CD4-positive, alpha-beta T cell treated with Interleukin-10 for 1 hour (primary cell): ENCODE measurements at regions not wholly inside any gene's neighbourhood (a gene's known extent, or its start where the extent isn't known, plus 50 kb on each side); places are given as distances from the start of the nearest gene placed in this dataset.
"Not testable (repeated sequence)": the region's sequence is repeated elsewhere in the genome, so short reads cannot be mapped to it uniquely, and the experiment has no call there.

Source experiments
- DNase-seq: peaks from one replicate; pipeline ENCODE4 v3.0.0-alpha.2; 2020

- no peak for DNase-seq
Measured at GRCh38 chr14:104472073-104472472, 107.5 kb upstream of the C14orf180 start.

DNA sequence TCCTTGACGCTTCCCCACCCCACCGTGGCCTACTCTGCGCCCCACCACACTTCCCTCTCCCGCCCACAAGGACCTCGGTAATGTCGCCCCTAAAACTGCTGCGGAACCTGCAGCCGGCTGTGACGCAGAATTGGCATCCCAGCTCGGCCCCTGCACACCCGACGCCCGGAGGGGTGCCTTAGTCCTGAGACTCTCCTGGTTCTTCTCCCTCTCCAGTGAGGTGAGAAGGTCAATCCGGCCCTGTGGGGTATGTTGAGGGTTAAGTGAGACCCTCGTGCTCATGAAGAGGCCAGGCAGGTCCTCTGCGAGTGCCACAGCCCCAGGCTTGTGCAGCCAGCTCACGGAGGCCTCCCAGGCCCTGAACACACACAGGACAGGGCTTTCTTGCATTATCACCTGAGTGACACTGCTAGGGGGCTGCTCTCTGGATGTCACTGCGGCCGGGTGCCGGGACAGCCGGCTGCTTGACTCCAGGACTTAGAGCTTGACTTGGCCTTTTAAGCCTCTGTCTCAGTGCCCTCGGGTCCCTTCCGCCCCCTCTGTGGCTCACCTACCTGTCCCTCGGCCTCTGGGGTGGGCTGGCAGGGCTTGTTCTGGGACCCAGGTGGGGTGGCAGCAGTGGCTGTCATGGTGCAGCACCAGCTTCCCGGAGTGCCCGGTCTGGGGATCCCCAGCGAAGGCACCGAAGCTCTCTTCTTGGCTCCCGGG is 106.9 kb upstream of the C14orf180 start:
- no peak for DNase-seq

DNA sequence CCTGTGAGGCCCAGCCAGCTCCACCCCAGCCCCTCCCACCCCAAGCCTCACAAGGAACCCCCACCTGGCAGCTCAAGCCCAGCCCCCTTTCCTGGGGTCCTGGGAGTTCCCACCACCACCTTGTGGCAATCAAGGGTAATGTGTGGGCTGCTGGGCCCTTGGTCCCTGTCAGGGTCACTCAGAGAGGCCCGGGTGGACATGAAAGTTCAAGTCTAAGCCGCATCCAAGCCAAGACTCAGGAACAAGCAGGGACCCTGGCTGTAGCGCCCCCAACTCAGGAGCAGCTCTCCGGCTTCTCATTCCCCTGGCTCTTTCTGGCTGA is 106.4 kb upstream of the C14orf180 start:
- no peak for DNase-seq

GRCh38 chr14:104473649-104474494 is 105.7 kb upstream of the C14orf180 start:
- DNase-seq: no peak

- DNase-seq: no peak
Measured at GRCh38 chr14:104474495-104475213, 104.9 kb upstream of the C14orf180 start.

DNA sequence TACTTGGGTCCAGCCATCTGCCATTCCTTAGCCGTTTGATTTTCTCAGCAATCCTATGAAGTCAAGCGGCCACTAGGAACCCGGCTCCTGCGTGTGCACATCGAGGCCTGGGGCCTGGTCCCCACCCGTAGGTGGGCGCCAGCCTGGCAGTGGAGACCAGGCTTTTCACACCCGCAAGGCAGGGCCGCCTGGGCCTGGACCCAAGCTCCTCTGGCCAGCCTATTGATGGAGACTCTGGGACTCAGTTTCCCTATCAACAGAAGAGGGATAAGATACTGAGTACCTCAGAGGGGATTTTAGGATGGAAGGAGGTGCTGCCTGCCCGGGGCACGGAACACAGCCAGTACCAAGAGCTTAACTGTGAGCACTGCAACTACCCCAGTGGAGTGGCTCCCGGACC is 104.3 kb upstream of the C14orf180 start:
- no peak for DNase-seq

GRCh38 chr14:104475802-104476201 is 103.8 kb upstream of the C14orf180 start:
- no peak for DNase-seq

- no peak for DNase-seq
Measured at GRCh38 chr14:104476437-104476836, 103.1 kb upstream of the C14orf180 start.

DNA sequence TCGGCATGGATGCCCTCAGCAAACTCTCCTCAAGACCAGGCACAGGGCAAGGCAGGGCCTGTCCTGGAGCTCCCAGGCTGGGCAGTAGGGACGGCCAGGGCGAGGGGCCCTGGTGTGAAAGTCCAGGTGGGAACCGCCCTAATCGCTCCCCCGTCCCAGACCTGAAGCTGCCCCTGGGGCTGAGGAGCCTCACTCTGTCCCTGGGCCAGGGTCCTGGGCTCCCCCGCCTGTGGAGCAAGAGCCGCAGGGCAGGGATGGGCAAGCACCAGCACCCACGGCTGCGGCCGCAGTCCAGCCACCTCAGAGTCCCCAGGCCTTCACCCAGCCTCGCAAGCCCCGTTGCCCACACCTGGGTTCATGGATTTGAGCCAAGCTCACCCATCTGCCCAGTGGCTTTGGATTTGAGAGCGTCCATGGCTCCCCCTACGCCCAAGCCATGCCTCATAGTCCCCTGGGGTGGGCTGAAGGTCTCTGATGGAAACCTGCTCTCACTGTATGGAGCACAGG is 102.4 kb upstream of the C14orf180 start:
- no peak for DNase-seq

GRCh38 chr14:104477666-104478380 is 101.7 kb upstream of the C14orf180 start:
- no peak for DNase-seq

GRCh38 chr14:104478656-104479055 is 100.9 kb upstream of the C14orf180 start:
- DNase-seq: no peak

DNA sequence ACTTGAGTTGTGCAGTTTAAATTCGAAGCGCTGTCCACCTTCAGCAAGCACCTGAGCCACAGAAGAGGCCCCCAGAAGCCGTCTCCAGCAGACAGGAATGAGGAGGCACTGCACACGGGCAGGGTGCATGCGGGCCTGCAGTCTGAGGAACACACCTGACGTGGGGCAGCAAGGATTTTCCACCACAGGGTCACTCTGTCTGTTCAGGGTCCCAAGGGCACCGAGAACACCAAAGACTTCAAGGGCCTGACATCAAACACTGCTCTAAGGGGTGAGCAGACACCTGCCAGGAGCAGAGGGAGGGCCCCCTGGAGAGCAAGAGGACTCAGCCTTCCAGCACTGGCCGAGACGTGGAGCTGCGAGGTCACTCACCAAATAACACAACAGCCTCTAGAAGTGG is 99.7 kb upstream of the C14orf180 start:
- DNase-seq: no peak

- no peak for DNase-seq
Measured at GRCh38 chr14:104481323-104481722, 98.2 kb upstream of the C14orf180 start.

GRCh38 chr14:104482017-104482416 is 97.5 kb upstream of the C14orf180 start:
- DNase-seq: not testable (repeated sequence)

- no peak for DNase-seq
Measured at GRCh38 chr14:104486222-104486923, 93.2 kb upstream of the C14orf180 start.

DNA sequence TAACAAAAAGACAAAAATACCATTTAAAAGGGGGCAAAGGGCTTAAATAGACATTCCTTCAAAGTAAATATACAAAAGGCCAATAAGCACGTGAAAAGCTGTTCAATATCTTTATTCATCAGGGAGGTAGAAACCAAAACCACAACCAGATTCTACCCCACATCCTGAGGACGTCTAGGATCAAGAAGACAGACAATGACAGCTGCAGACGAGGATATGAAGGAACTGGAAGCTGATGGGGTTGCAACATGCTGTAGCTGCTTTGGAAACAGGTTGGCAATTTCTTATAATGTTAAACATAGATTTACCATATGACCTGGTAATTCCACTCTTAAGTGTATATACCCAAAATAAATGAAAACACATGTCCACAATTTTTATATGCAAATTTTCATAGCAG is 85.1 kb upstream of the C14orf180 start:
- DNase-seq: no peak

DNA sequence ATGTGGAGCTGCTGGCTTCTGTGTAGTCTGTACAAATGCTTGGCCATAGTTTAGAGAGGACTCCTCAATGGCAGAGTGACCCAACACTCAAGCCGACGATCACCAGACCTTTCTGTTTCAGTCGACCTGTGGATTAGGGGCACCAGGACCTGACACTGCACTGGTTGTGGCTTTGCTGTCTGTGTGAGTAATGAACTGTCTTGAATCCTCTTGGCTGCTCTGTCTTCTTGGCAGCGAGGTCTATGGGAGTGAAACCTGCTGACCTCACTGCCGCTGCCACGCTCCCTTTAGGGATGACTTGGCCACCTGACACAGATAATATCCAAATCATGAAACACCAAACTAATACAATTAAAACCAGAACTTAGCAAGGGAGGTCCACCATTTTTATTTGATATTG is 83.5 kb upstream of the C14orf180 start:
- DNase-seq: no peak

- DNase-seq: no peak
Measured at GRCh38 chr14:104499784-104500760, 79.5 kb upstream of the C14orf180 start.

DNA sequence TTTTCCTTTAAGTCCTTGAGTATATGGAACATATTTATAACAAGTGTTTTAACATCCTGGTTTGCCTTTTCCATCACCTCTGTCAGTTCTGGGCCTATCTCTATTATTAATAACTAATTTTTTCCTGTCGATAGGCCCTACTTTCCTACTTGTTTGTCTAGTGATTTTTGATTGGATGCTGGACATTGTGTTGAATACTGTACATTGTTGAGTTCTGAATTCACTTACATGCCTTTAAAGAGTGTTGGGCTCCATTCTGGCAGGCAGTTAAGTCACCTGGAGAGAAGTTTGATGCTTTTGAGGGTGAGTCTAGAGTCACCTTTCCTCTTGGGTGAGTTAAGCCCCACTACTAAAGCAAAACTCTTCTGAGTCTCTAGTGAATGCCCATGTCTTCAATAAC is 77.5 kb upstream of the C14orf180 start:
- no peak for DNase-seq

DNA sequence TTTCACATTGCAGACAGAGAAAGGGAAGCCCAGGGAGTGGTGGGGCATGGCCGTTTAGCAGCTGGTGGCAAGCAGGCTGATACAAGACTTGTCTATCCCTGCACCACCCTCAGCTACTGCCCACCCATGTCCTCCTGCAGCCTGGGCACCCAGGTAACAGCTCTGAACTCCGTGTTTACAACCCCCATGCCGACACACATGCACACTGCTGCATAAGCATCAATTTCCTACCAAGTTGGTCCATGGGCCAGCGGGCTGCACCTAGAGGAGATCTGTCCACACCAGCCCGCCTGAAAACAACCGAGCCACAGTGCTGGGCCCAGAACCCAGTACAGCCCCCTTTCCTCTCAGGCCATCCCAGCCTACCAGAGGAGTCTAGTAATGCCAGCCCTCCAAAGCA is 75.9 kb upstream of the C14orf180 start:
- DNase-seq: no peak

DNA sequence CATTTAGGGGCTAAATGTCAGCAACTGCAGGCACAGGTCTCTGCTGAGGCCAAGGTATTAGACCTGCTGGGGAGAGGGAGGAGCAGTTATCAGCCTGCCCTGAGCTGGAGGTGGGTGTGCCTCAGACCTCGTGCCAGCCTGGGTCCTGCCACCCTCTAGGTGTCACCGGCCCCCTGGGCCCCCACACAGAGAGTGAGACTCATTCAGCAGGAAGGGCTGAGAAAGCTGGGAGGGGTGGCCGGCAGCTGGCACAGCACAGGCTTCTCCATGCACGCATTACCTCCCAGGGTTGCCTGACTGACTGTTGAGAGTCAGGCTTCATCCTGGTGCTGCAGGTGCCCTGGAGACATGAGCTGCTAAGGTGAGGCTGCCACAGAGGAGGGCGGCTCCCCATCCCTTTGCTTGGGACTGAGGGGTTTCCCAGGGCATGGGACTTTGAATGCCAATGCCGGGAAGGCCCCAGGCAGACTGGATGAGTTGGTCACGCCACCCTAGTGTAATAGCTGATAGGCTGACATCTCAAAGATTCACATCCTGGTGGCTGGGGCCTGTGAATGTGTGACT is 75.3 kb upstream of the C14orf180 start:
- no peak for DNase-seq
